GM18507 (cell line): ENCODE measurements at regions not wholly inside any gene's neighbourhood (a gene's known extent, or its start where the extent isn't known, plus 50 kb on each side); places are given as distances from the start of the nearest gene placed in this dataset.
A peak's percentile ranks its signal among the peaks of the same experiment; 100 is the strongest.

Source experiments
- DNase-seq: peaks from one replicate; pipeline ENCODE4 v3.0.0; 2011; ENCODE audit warnings: low read depth; ENCODE audit not compliant: insufficient read length; ENCODE audit errors: extremely low spot score
- FAIRE-seq: peaks from 2 replicates; lab custom pipeline; 2011; peaks lifted over from hg19 to GRCh38; lab: Jason Lieb, UNC

DNA sequence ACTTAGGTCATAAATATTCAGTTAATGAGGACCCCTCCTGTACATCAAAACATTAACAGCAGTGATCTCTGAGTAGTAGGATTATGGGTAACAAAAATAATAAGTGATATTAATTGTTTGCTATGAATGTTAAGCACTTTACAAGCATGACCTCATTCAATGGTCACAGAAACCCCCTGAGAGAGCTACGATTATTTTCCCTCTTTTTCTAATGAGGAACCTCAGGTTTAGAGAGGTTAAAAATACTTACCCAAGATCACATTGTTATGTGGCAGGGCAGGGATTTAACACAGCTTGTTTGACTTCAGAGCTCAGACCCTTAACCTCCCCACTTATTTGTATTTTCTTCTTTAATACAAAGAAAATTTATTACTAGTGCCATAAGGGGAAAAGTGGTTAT, 228.2 kb downstream of the TBL1XR1 start:
- DNase-seq, result no peak
- no peak for FAIRE-seq

DNA sequence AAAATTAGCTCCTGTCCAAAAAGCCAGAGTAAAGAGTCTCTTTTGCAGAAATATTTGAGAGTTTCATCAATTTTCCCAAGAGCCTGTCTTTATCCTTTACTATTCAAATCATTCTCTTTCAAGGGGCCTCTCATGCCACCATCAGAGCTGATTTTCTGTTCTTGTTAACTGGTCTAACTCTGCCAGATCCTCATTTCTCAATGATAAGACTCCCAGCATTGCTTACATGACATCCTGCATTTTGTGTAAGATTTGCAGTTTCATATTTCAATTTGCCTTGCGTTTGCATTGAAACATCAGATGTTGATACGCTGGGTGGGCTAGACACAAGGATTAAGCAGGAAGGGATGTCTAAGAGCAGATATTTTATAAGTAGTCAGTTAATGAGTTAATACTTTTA, 228.7 kb downstream of the TBL1XR1 start:
- FAIRE-seq (no peak), DNase-seq (no peak)

DNA sequence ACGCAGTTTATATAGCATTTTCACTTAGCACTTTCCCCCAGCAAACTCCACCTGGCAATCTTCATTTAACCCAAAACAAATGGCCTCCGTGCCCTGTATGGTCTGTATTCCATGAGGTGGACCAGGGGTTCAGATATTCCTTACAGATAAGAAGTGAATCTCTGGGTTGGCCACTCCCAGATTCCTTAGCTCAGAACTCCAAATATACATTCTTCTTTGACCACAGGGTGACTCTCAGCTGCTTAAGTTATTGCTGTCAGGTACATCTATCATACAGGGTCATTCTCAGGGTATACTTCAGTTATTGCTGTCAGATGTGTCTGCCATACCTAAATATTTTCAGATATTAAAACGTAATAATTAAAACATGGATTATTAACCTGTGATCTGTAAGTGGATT, 229.8 kb downstream of the TBL1XR1 start:
- DNase-seq, result no peak
- no peak for FAIRE-seq

DNA sequence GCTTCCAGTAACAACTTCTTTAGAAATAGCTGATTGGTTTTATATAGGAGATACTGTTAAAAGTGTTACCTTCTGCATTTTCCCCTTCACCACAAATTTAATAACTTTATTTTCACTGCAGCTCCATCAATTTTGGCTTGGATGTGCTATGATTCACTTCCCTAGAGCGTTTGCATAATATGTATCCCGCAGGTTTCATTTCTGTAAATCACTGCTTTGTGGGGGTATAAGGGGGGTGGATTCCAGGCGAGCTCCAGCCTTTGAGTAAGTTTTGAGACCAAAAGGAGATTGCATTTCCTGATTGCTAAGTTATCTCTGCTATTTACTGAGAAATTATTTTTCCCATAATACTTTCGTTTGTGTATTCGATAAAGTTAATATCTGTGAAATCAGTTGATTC, 232.6 kb downstream of the TBL1XR1 start:
- no peak for FAIRE-seq

DNA sequence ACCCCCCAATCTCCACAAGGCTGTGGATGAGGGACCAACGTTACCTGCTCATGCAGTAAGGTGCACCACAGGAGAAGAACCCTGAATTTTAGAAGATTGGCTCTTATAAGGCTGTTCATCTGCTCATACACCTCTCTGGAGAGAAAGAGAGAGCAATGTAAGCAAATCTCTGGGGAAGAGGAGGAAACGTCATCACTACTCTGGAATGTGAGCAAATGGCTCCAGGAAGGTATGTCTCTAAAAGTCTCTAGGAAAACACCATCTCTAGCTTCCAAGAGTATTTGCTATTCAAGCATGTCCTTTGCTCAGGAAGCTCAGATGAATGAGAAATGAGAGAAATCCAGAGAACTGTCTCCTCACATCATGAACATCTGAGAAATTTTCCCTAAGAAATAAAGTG, 235.4 kb downstream of the TBL1XR1 start:
- FAIRE-seq, result no peak
- no peak for DNase-seq

More for the DNA sequence above, 232.6 kb downstream of the TBL1XR1 start:
- no peak for DNase-seq

DNA sequence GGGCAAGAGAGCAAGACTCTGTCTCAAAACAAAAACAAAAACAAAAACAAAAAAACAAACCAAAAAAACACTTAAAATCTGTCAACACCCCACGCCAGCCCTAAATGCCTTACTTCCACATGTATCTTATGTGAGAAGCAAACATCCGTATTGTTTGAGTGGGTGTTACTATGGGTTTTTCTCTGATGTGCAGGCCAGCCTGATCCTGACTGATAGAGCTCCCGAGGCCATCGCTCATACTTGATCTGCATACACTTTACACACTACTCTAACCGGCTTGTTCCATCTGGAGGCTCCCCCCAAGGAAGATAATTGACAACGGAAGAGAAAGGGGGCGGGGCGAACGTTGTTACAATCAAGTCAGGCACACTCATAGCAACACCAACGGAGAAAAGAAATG, 237.4 kb downstream of the TBL1XR1 start:
- DNase-seq, result no peak
- FAIRE-seq, result no peak

DNA sequence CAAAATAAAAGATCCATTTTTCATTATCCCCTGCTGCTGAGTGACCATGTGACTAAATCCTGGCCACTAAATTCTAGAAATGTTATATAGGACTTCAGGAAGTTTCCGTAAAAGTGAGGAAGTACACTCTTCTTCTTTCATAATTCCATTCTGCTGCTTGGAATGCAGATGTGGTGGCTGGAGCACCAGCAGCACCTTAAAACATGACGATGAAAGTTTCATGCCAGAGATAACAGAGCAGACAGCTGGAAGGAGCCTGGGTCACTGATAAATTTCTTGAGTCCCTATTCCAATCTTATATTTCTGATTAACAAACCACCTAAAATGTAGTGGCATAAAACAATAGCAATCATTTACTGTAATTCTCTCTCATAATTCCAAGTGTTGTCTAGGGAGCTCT, 238.7 kb downstream of the TBL1XR1 start:
- no peak for DNase-seq
- no peak for FAIRE-seq

DNA sequence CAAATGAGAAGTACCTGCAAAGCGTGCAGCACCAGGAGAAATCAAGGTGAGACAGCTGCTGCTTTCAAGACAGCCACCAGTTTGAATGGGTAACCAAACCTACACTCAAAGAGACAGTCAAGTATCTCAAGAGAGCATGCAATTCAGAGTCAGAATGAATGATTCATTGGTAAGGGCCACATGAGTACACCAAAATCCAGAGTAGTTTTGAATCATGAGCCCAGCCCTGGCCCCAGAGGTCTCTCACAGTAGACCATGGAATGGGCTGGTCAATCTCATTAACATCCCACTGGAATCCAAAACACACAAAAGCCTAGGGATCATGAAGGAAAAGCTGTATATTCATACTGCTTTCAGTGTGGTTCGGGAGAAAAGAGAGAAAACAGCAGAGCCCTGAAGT, 242.8 kb downstream of the TBL1XR1 start:
- DNase-seq (no peak), FAIRE-seq (no peak)

DNA sequence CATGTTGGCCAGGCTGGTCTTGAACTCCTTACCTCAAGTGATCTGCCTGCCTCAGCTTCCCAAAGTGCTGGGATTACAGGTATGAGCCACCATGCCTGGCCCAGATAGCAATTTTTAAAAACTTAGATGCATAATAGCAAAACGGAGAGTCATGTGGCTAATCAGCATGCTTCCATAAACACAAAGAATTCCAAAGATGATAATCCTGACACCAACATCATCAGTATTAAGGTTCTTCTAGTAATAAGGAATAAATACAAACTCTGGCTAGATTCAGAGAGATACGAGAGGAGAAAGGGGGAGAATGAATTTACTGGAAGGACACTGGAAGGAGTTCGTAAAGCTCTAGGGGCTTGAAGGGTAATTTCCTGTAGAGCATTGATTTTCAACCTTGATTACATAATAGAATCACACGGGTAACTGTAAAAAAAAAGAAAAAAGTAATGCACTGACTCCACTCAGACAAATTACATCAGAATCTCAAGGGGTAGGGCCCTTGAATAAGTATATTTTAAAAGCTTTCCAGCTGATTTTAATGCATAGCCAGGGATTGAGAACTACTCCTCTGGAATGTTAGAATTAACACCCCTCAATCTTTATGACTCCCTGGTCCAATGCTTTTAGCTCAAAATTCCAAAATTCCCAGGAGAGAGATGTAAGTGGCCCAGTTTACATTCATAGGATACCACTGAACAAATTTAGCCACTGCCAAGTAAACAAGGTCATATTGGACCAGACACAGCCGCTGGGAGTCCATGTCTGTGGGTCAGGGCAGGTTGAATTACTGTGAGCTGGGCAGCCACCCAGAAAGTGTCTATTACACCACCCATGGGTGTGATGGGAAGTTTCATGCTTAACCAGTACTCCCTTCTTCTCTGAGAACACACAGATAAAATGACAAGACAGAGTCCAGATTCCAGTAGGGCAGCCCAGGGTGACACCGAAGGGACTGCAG, 243.9 kb downstream of the TBL1XR1 start:
- FAIRE-seq, result no peak
- no peak for DNase-seq

DNA sequence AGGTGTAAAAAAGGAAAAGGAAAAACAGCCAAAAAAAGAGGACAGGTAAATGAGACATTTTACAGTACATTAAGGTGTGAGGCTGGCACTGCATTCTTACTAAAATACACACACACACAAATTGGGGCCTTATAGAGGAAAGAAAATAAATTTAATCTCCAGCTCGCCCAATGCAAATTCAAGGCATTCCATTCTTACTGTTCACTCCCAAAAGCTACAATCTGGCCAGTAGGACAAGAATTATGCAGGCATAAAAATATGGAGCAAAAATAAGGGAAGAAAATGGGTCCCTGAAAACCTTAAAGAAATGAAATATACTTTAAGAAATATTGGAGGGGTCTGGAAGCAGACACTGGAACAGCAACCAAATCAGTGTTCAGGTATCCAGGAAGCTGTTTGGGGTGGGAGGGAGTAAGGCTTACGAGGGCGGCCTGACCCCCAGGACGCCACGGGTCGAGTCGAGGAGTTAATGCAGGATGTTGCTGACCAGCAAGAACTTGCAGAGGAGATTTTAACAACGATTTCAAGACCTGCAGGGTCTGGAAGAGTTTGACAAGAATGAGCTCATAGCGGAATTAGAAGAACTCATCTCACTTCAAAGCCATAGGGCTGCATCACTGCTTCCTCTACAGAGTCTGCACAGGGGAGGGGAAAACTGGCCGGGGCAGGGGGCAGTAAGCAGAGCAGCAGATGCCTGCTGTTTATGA, 245.5 kb downstream of the TBL1XR1 start:
- no peak for DNase-seq
- no peak for FAIRE-seq

DNA sequence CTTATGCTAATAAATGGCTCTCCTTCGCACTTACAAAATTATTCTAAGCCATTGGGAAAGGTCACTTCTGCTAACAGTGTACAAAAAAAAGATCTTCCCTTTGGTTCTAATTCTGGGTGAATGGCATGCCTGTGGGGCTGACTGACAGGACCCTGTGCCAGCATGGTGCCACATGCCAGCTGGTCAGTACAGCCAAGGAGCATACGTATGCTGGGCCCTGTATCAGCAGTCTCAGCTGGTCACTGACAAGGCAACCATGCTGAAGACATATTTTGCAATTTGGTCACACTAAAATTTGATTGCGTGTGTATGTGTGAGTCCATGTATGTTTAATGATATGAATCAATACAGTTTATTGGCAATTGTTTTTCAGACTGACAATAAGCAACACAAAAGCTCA, 246.1 kb downstream of the TBL1XR1 start:
- DNase-seq, result no peak
- FAIRE-seq, result no peak

DNA sequence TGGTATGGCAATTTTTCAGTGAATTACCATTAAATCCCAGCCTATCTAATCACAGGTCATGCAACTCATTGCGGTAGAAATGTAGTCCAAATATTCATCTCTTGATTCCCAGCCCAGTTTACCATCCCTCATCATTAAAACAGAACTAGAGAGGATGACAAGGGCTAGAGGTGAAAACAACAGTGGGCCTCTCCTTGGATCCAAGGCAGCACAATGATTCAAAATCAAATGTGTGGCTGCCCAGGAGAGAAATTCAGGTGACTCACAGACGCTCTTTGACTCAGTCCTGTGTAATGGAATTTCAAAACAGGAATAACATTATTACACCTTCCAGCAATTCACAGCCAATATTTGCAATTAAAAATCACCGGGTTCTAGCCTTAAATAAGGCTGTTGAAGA, 246.5 kb downstream of the TBL1XR1 start:
- DNase-seq (no peak), FAIRE-seq (no peak)

DNA sequence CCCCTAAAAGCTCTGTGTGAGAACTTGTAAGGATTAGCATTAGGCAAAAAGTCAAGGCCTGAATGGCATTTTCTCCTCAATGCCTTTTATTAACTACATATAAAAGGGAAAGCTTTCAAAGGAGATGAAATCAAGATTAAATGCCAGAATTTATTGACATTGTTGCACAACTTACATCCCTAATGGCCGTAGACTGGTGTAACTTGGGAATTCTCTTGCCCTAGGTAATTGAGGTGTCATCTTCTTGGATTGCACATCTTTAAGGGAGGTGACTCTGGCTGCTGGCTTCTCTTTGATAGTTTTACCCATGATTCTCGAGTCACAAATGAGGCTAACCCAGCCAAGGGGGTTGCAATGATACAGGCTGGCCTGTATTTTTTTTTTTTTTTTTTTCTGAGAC, 249.1 kb downstream of the TBL1XR1 start:
- no peak for FAIRE-seq

DNA sequence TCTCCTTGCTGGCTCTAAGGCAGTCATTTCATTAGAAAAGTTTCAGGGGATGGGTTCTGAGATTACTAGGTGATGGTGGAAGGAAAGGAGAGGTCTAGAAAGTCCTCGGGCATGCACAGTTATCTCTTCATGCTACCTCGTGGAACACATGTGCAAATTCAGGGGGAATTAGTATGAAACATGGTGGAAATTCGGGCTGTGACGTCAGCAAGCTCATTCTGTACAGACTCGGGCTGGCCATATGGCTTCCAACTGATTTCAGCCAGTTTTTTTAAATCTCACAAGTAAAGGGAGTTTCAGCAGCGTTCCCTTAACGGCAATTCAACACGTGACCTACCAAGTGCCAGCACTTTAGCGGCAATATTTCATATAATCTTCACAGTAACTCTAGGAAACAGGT, 251.1 kb downstream of the TBL1XR1 start:
- FAIRE-seq (no peak), DNase-seq (no peak)

More for the DNA sequence above, 249.1 kb downstream of the TBL1XR1 start:
- DNase-seq, result no peak

DNA sequence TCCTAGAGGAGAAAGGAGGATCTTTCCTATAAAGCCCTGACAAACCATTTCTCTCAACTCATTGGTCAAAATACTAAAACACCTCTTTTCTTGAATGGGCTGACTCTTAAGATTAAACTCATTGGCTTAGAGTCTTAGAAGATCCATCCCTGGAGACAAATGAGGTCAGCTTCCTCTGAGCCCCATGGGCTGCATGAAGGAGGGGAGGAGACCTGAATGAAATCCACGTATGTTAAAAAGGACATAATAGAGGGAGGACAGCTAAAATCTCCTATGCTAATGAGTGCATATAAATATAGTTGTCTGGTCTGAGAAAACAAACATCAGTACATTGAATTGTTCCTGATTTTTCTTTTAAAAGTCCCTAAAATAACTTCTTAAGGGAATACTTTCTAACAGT, 255.0 kb downstream of the TBL1XR1 start:
- no peak for DNase-seq
- FAIRE-seq, result no peak

DNA sequence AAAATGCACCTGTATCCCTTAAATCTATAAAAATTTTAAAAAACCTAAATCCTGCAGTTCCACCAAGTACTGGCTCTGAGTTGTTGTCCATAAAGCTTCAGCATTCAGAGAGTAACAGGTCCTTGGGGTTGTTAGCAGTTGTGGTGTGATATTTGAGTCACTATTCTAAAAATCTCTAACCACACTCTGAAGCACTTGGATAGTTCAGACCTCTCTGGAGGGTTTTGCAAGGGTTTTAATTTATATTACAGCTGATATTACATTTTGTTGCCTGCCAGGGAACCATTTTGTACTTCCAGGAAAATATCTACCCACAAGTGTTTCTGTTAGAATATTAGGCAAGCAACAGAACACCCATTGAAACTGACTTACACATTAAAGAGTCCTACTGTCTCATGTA, 255.6 kb downstream of the TBL1XR1 start:
- DNase-seq (no peak), FAIRE-seq (no peak)

DNA sequence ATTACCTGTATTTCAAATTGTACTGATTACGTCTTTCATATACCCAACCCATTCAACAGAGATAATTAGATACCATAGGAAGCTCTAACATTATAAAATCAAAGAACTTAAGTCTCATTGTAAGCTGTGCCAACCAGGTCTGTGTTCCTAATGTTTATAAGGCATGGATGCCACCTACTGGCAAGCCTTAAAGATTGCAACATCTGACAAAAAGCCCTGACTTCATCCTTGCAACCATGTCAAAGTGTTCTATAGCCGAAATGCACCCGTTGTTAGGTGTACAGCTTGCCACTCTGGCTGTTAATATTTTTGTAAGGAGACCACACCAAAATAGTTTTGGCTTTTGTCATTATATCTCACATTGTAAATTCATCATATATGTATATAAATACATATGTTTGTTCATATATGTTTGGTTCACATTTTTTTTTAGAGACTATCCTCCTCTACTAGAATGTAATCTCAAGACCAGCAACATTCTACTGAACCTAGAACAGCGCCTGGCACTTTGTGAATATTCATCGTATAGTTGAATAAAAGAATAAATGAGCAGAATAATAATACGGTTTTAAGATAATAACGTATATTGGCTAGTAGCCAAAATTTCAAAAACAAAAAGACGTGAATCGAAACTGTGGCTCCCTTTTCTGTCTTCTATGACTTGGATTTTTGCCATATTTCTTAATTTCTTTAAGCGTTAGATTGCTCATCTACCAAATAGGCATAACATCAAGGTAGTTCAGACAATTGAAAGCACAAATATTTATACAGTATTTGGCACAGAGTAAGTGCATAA, 258.1 kb downstream of the TBL1XR1 start:
- FAIRE-seq, result peak; percentile 93
- peak; percentile 25 for DNase-seq

DNA sequence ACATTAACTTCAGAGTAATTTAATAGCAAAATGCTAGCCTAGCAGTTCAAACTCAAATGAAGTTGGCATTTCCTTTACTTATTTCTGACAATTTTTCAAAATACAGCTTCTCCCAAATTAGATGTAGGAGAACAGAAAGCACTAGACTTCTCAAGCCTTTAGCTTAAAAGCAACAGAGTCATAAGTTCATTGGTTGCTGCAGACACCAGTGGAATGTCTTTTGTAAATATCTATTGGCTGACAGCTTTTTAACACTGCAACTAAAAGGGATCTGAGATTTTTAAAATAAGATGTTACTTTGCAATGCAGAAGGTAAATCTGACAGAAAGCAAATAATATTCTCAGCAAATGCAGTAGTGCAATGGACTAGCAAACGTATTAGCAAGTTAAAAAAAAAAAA, 259.3 kb downstream of the TBL1XR1 start:
- DNase-seq (no peak), FAIRE-seq (no peak)

DNA sequence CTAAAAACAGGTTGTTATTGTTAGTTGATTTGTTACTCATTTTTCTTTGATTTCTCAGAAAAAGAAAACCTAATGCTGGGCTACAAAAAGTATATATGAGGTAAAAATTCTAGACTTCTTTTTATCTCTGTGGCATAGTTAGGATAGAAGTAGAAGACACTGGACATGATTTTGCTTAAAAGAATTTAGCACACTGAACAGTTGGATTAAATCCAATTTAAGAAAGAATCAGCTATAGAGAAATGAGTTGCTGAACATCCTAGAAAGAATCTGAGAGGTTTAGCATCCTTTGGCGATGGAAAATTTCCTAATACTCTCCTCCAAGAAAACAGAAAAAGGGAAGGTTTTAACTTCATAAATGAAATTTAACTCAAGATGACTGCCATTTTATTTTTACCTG, 259.7 kb downstream of the TBL1XR1 start:
- no peak for FAIRE-seq
- no peak for DNase-seq

DNA sequence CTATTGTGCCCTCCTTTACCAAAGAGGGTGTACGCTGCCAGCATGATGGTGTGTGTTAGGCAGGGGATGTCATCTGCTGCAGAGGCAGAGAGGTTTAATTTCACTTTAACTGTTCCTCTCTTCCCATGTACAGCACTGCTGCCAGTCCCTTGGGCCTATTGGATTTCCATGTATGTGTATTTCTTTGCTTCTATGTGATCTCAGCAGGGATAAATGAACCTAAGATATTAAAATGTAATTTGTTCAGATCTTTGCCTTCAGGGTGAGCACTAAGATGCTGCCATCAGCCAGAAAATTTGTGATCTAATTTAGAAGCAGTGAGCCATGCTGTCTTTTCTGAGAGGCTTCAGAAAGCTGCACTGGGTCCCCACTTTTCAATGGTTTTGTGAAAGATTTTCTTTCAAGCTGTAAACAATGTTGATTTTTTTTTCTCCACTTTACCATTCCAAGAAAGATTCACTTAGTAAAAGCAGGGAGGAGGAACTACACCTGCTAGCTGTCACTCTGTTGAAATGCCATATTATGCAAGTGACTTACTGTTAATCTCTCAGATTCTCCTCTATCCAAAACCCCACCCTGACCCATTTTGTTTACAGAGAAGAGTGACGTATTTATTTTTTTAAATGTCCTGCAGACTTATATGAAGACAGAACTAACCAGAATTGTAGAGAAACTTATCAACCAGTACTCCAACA, 261.9 kb downstream of the TBL1XR1 start:
- DNase-seq (no peak), FAIRE-seq (no peak)
